Suprapubic skin (tissue), 4 donors: ENCODE measurements at regions not wholly inside any gene's neighbourhood (a gene's known extent, or its start where the extent isn't known, plus 50 kb on each side); places are given as distances from the start of the nearest gene placed in this dataset.

Source experiments
- CTCF ChIP-seq, 2 donors: fragments of 200-600 bp in 1 of 2; fragments of 450-650 bp in 1 of 2; sonication (generic) in 1 of 2; IDR thresholded peaks; one replicate each; pipeline ENCODE4 v1.5.1; 2016 to 2019; ENCODE audit warnings: antibody characterized with exemption in 2 of 2, mild to moderate bottlenecking in 1 of 2, moderate library complexity in 1 of 2
- EP300 ChIP-seq: sonication (generic); formaldehyde crosslinking; IDR thresholded peaks from one replicate; pipeline ENCODE4 v1.6.1; 2017; ENCODE audit warnings: antibody characterized with exemption
- POLR2A ChIP-seq, 2 donors: fragments of 450-650 bp; IDR thresholded peaks; one replicate each; pipeline ENCODE4 v1.6.1; 2017; ENCODE audit warnings: antibody characterized with exemption in 2 of 2, mild to moderate bottlenecking in 2 of 2, moderate library complexity in 2 of 2
- POLR2AphosphoS5 ChIP-seq, 3 donors: sonication (generic); formaldehyde crosslinking; IDR thresholded peaks; one replicate each; pipeline ENCODE4 v1.6.1; 2017; ENCODE audit warnings: antibody characterized with exemption in 3 of 3

DNA sequence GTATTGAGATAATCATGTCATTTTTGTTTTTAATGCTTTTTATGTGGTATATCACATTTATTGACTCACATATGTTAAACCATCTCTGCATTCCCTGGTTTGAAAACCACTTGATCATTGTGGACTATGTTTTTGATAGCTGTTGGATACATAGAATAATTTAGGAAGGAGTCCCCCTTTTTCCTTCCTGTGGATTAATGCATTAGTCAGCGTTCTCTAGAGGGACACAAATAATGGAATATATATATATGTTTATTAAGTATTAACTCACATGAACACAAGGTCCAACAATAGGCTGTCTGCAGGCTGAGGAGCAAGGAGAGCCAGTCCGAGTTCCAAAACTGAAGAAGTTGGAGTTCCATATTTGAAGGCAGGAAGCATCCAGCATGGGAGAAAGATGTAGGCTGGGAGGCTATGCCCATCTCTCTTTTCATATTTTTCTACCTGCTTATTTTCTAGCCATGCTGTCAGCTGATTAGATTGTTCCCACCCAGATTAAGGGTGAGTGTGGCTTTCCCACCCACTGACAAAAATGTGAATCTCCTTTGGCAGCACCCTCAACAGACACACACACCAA lies 123.8 kb downstream of the ZNF280B start:
- no peak for TF ChIP-seq CTCF (IDR thresholded peaks at IDR 0.05)
- TF ChIP-seq POLR2AphosphoS5 (IDR thresholded peaks at IDR 0.05) = no peak
- no peak for TF ChIP-seq POLR2A (IDR thresholded peaks at IDR 0.05)
- TF ChIP-seq EP300 = no peak
